ENCODE measurements at regions not wholly inside any gene's neighbourhood (a gene's known extent, or its start where the extent isn't known, plus 50 kb on each side); places are given as distances from the start of the nearest gene placed in this dataset.

GRCh38 chr7:11313801-11314200 is 340.1 kb downstream of the PHF14 start:
- Mint-ChIP-seq H3K4me1 (ENCODE audit: low read depth, unreplicated experiment) (peaks cover 10% of the 10 kb centered on the region), H3K9me3 (ENCODE audit: unreplicated experiment) (no peaks in the 10 kb centered on the region), H3K27me3 (ENCODE audit: unreplicated experiment) (peaks cover 5% of the 10 kb centered on the region), H3K27ac (ENCODE audit: unreplicated experiment) (no peak overlapping the region), H3K4me3 (ENCODE audit: unreplicated experiment) (no peak overlapping the region), H3K36me3 (ENCODE audit: unreplicated experiment) (no peaks in the 10 kb centered on the region)
- TF ChIP-seq CTCF (IDR thresholded peaks at IDR 0.05; ENCODE audit: partially characterized antibody, unreplicated experiment): no peak
- DNase-seq: no peak

- H3K27ac Mint-ChIP-seq (ENCODE audit: unreplicated experiment): no peak overlapping the region
- no peak for DNase-seq
- no peak overlapping the region for H3K4me3 Mint-ChIP-seq (ENCODE audit: unreplicated experiment)
- no peaks in the 10 kb centered on the region for H3K9me3 Mint-ChIP-seq (ENCODE audit: unreplicated experiment)
- H3K36me3 Mint-ChIP-seq (ENCODE audit: unreplicated experiment): no peaks in the 10 kb centered on the region
- H3K27me3 Mint-ChIP-seq (ENCODE audit: unreplicated experiment): peaks cover 2% of the 10 kb centered on the region
- peaks cover 10% of the 10 kb centered on the region for H3K4me1 Mint-ChIP-seq (ENCODE audit: low read depth, unreplicated experiment)
- TF ChIP-seq CTCF (IDR thresholded peaks at IDR 0.05; ENCODE audit: partially characterized antibody, unreplicated experiment): no peak
These were observed 342.1 kb downstream of the PHF14 start for GRCh38 chr7:11315666-11316258.

- Mint-ChIP-seq H3K9me3 (ENCODE audit: unreplicated experiment) (no peaks in the 10 kb centered on the region), H3K27ac (ENCODE audit: unreplicated experiment) (no peak overlapping the region)
These were observed 344.1 kb downstream of the PHF14 start for GRCh38 chr7:11317766-11318165.

GRCh38 chr7:11319491-11320274 is 346.0 kb downstream of the PHF14 start:
- H3K27ac Mint-ChIP-seq (ENCODE audit: unreplicated experiment): no peak overlapping the region

More at GRCh38 chr7:11317766-11318165, 344.1 kb downstream of the PHF14 start:
- no peak for TF ChIP-seq CTCF (IDR thresholded peaks at IDR 0.05; ENCODE audit: partially characterized antibody, unreplicated experiment)
- no peak for DNase-seq
- H3K4me1 Mint-ChIP-seq (ENCODE audit: low read depth, unreplicated experiment): peaks cover 10% of the 10 kb centered on the region
- no peaks in the 10 kb centered on the region for H3K36me3 Mint-ChIP-seq (ENCODE audit: unreplicated experiment)
- H3K27me3 Mint-ChIP-seq (ENCODE audit: unreplicated experiment): peaks cover 2% of the 10 kb centered on the region
- no peak overlapping the region for H3K4me3 Mint-ChIP-seq (ENCODE audit: unreplicated experiment)

More at GRCh38 chr7:11319491-11320274, 346.0 kb downstream of the PHF14 start:
- peaks cover 2% of the 10 kb centered on the region for H3K27me3 Mint-ChIP-seq (ENCODE audit: unreplicated experiment)
- H3K9me3 Mint-ChIP-seq (ENCODE audit: unreplicated experiment): no peaks in the 10 kb centered on the region
- no peak for DNase-seq
- TF ChIP-seq CTCF (IDR thresholded peaks at IDR 0.05; ENCODE audit: partially characterized antibody, unreplicated experiment): no peak
- H3K4me1 Mint-ChIP-seq (ENCODE audit: low read depth, unreplicated experiment): peaks cover 8% of the 10 kb centered on the region
- H3K4me3 Mint-ChIP-seq (ENCODE audit: unreplicated experiment): no peak overlapping the region
- no peaks in the 10 kb centered on the region for H3K36me3 Mint-ChIP-seq (ENCODE audit: unreplicated experiment)

Data from glutamatergic neuron (in vitro differentiated cells).